ENCODE measurements at regions not wholly inside any gene's neighbourhood (a gene's known extent, or its start where the extent isn't known, plus 50 kb on each side); places are given as distances from the start of the nearest gene placed in this dataset.

DNA sequence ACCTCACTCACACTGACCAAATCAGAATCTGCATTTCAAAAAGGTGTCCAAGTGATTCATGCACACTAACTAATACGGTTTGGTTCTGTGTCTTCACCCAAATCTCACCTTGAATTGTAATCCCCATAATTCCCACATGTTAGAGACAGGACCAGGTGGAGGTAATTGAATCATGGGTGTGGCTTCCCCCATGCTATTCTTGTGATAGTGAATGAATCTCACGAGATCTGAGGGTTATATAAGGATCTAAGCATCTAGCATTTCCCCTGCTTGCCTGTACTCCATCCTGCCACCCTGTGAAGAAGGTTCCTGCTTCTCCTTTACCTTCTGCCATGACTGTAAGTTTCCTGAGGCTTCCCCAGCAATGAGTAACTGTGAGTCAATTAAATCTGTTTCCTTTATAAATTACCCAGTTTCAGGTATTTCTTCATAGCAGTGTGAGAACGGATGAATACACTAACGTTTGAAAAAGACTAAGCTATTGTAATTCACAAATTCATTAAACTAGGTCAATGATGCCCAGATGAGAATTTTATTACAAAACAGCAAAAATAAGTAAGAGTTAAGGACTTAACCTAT, 759.1 kb downstream of the GALC start:
- BruUV-seq (replicated peaks): no TSS peak
- Histone ChIP-seq H3K4me3 (ENCODE audit: low read depth in 2 of 2, low read length in 2 of 2) (no peak overlapping the region), H3K36me3 (ENCODE audit: control insufficient read depth, insufficient read depth, low read length) (no peaks in the 10 kb centered on the region), H3K27ac (ENCODE audit: low read length) (no peak overlapping the region), H3K4me1 (ENCODE audit: control insufficient read depth, insufficient read depth, low read length) (no peaks in the 10 kb centered on the region), H3K9me3 (ENCODE audit: control insufficient read depth, insufficient read depth, low read depth, low read length) (no peaks in the 10 kb centered on the region), H3K27me3 (ENCODE audit: control insufficient read depth, insufficient read depth, low read length) (no peaks in the 10 kb centered on the region)
- TF ChIP-seq, protein P1, sequence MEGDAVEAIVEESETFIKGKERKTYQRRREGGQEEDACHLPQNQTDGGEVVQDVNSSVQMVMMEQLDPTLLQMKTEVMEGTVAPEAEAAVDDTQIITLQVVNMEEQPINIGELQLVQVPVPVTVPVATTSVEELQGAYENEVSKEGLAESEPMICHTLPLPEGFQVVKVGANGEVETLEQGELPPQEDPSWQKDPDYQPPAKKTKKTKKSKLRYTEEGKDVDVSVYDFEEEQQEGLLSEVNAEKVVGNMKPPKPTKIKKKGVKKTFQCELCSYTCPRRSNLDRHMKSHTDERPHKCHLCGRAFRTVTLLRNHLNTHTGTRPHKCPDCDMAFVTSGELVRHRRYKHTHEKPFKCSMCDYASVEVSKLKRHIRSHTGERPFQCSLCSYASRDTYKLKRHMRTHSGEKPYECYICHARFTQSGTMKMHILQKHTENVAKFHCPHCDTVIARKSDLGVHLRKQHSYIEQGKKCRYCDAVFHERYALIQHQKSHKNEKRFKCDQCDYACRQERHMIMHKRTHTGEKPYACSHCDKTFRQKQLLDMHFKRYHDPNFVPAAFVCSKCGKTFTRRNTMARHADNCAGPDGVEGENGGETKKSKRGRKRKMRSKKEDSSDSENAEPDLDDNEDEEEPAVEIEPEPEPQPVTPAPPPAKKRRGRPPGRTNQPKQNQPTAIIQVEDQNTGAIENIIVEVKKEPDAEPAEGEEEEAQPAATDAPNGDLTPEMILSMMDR (IDR thresholded peaks at IDR 0.05): no peak
- TF ChIP-seq SIN3A (IDR thresholded peaks at IDR 0.05; ENCODE audit: borderline replicate concordance, insufficient read depth, low read depth, low read length): no peak
- TF ChIP-seq TCF7L2 (IDR thresholded peaks at IDR 0.05; ENCODE audit: low read depth, low read length): no peak
- TF ChIP-seq, protein P2, sequence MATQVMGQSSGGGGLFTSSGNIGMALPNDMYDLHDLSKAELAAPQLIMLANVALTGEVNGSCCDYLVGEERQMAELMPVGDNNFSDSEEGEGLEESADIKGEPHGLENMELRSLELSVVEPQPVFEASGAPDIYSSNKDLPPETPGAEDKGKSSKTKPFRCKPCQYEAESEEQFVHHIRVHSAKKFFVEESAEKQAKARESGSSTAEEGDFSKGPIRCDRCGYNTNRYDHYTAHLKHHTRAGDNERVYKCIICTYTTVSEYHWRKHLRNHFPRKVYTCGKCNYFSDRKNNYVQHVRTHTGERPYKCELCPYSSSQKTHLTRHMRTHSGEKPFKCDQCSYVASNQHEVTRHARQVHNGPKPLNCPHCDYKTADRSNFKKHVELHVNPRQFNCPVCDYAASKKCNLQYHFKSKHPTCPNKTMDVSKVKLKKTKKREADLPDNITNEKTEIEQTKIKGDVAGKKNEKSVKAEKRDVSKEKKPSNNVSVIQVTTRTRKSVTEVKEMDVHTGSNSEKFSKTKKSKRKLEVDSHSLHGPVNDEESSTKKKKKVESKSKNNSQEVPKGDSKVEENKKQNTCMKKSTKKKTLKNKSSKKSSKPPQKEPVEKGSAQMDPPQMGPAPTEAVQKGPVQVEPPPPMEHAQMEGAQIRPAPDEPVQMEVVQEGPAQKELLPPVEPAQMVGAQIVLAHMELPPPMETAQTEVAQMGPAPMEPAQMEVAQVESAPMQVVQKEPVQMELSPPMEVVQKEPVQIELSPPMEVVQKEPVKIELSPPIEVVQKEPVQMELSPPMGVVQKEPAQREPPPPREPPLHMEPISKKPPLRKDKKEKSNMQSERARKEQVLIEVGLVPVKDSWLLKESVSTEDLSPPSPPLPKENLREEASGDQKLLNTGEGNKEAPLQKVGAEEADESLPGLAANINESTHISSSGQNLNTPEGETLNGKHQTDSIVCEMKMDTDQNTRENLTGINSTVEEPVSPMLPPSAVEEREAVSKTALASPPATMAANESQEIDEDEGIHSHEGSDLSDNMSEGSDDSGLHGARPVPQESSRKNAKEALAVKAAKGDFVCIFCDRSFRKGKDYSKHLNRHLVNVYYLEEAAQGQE (IDR thresholded peaks at IDR 0.05; ENCODE audit: insufficient read depth in 1 of 2, low read depth in 2 of 2, low read length in 1 of 2): no peak
- DNase-seq (ENCODE audit: low read depth, low spot score): no peak
- no peak for ATAC-seq
- POLR2A ChIA-PET: no interaction called here
- in situ Hi-C loops (cut with HindIII; ENCODE audit: low pct_unique_long_range_greater_than_20kb, low sequenced_read_pairs): no loop called here
- intact Hi-C loops (cut with micrococcal nuclease; ENCODE audit: unreplicated experiment): no loop called here
- CTCF ChIA-PET: no interaction called here

DNA sequence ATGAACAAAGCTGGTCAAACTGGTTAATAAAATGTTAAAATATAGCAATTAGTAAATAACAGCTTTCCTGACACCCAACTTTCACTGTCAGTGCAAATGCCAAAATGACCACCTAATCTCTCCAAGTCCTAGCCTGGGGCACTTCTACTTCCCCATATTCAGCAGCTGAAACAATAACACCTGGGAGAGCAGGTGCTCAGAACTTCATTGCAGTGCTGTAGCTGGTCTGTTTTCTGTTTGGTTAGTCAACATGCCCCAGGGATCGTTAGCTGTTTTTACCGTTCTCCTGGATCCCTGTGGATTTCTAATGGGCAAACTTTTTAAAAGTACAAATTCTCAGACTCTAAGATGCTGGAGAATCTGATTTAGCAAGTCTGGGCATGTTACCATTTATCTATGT, 759.7 kb downstream of the GALC start:
- Histone ChIP-seq H3K9me3 (ENCODE audit: control insufficient read depth, insufficient read depth, low read depth, low read length) (no peaks in the 10 kb centered on the region), H3K36me3 (ENCODE audit: control insufficient read depth, insufficient read depth, low read length) (no peaks in the 10 kb centered on the region), H3K4me3 (ENCODE audit: low read depth in 2 of 2, low read length in 2 of 2) (no peak overlapping the region), H3K27ac (ENCODE audit: low read length) (no peak overlapping the region), H3K4me1 (ENCODE audit: control insufficient read depth, insufficient read depth, low read length) (no peaks in the 10 kb centered on the region), H3K27me3 (ENCODE audit: control insufficient read depth, insufficient read depth, low read length) (no peaks in the 10 kb centered on the region)
- ATAC-seq: no peak
- in situ Hi-C loops (cut with HindIII; ENCODE audit: low pct_unique_long_range_greater_than_20kb, low sequenced_read_pairs) (no loop called here), intact Hi-C loops (cut with micrococcal nuclease; ENCODE audit: unreplicated experiment) (no loop called here)
- POLR2A ChIA-PET: no interaction called here
- CTCF ChIA-PET: no interaction called here
- TF ChIP-seq TCF7L2 (IDR thresholded peaks at IDR 0.05; ENCODE audit: low read depth, low read length) (no peak), SIN3A (IDR thresholded peaks at IDR 0.05; ENCODE audit: borderline replicate concordance, insufficient read depth, low read depth, low read length) (no peak), POLR2AphosphoS5 (IDR thresholded peaks at IDR 0.05; ENCODE audit: low read depth, low read length) (no peak)
- TF ChIP-seq, protein P1 (IDR thresholded peaks at IDR 0.05): no peak
- TF ChIP-seq, protein P2 (IDR thresholded peaks at IDR 0.05; ENCODE audit: insufficient read depth in 1 of 2, low read depth in 2 of 2, low read length in 1 of 2): no peak
- DNase-seq (ENCODE audit: low read depth, low spot score): no peak
- no TSS peak for BruUV-seq (replicated peaks)

All from Panc1 (cell line).